ENCODE measurements at regions not wholly inside any gene's neighbourhood (a gene's known extent, or its start where the extent isn't known, plus 50 kb on each side); places are given as distances from the start of the nearest gene placed in this dataset.

DNA sequence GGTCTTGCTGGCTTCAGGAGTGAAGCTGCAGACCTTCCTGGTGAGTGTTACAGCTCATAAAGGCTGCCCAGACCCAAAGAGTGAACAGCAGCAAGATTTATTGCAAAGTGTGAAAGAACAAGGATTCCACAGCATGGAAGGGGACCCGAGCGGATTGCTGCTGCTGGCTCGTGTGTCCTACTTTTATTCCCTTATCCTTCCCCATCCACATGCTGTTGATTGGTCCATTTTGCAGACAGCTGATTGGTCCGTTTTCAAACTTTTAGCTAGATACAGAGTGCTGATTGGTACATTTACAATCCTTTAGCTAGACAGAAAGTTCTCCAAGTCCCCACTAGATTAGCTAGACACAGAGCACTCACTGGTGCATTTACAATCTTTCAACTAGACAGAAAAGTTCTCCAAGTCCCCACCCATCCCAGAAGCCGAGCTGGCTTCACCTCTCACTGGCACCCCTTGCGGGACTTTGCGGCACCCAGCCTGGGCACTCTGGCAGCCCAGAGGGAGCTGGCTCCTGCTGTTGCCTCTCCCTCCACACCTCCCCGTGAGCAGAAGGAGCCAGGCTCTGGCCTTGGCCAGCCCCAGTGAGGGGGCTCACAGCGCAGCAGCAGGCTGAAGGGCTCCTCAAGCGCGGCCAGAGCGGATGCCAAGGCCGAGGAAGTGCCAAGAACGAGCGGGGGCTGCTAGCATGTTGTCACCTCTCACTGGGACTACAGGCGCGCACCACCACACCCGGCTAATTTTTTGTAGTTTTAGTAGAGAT is 369.6 kb upstream of the POT1 start:
- Histone ChIP-seq H2AFZ (ENCODE audit: low read depth, low read length) (no peak overlapping the region), H3K9me3 (replicated peaks; ENCODE audit: control insufficient read depth, insufficient read depth, low read depth, low read length) (no peaks in the 10 kb centered on the region), H3K4me3 (no peak overlapping the region), H3K9ac (ENCODE audit: insufficient read depth in 1 of 2, low read depth in 2 of 2, low read length in 2 of 2) (no peak overlapping the region), H3K27ac (ENCODE audit: extremely low read depth, low read depth, low read length) (no peak overlapping the region), H3K79me2 (ENCODE audit: control insufficient read depth, insufficient read depth, low read length) (no peaks in the 10 kb centered on the region), H4K20me1 (replicated peaks; ENCODE audit: control insufficient read depth, insufficient read depth, low read length) (no peaks in the 10 kb centered on the region), H3K27me3 (ENCODE audit: control insufficient read depth in 2 of 2, insufficient read depth in 2 of 2, low read length in 2 of 2) (no peaks in the 10 kb centered on the region), H3K9me1 (ENCODE audit: control insufficient read depth, insufficient read depth, low read length) (no peaks in the 10 kb centered on the region), H3K4me1 (replicated peaks in 1 of 2; ENCODE audit: control insufficient read depth in 2 of 2, insufficient read depth in 2 of 2, low read length in 2 of 2) (no peaks in the 10 kb centered on the region), H3K36me3 (ENCODE audit: control insufficient read depth, insufficient read depth, low read length) (no peaks in the 10 kb centered on the region), H3K4me2 (ENCODE audit: insufficient read depth, low read length) (no peak overlapping the region)
- TF ChIP-seq NFYB (IDR thresholded peaks at IDR 0.05; ENCODE audit: extremely low read depth, insufficient read length): peak; percentile 62
- TF ChIP-seq, protein P1, sequence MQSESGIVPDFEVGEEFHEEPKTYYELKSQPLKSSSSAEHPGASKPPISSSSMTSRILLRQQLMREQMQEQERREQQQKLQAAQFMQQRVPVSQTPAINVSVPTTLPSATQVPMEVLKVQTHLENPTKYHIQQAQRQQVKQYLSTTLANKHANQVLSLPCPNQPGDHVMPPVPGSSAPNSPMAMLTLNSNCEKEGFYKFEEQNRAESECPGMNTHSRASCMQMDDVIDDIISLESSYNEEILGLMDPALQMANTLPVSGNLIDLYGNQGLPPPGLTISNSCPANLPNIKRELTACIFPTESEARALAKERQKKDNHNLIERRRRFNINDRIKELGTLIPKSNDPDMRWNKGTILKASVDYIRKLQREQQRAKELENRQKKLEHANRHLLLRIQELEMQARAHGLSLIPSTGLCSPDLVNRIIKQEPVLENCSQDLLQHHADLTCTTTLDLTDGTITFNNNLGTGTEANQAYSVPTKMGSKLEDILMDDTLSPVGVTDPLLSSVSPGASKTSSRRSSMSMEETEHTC (IDR thresholded peaks at IDR 0.05): no peak
- WGBS (ENCODE audit: insufficient coverage, low coverage, missing lambda C conversion rate): 12% methylated on average over 18 of the region's 18 CpGs
- intact Hi-C loops (cut with micrococcal nuclease) (no loop called here), in situ Hi-C loops (cut with MboI) (no loop called here)
- ChIA-PET CTCF (ENCODE audit: low intra/inter-chr PET ratio) (no interaction called here), POLR2A (no interaction called here)
- BruUV-seq (replicated peaks): no TSS peak
- no peak for ATAC-seq
- no peak for DNase-seq (ENCODE audit: extremely low read depth in 1 of 4, low spot score in 3 of 4)
- no peak for FAIRE-seq

DNA sequence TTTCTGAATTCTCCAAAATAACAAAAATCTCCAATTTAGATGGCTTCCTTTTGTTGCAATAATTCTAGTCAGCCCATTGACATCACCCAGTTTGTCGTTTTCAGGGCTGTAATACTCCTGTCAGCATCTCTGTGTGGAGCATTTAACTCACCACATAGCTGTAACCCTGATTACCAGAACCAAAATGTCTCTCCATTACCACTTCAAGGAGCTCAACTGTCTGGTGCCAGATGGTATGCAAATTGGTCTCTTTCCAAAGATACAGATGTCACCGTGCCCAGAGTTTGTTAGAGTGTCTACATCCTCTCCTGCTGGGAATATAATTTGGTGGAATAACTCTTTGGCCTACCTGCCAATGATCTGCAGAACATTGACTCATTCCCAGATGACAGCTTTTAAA is 350.3 kb upstream of the POT1 start:
- POLR2A ChIA-PET: no interaction called here
- DNase-seq (ENCODE audit: extremely low read depth in 1 of 4, low spot score in 3 of 4): no peak
- Histone ChIP-seq H3K79me2 (ENCODE audit: control insufficient read depth, insufficient read depth, low read length) (no peaks in the 10 kb centered on the region), H3K27me3 (ENCODE audit: control insufficient read depth in 2 of 2, insufficient read depth in 2 of 2, low read length in 2 of 2) (no peaks in the 10 kb centered on the region), H3K4me3 (no peak overlapping the region), H3K4me1 (replicated peaks in 1 of 2; ENCODE audit: control insufficient read depth in 2 of 2, insufficient read depth in 2 of 2, low read length in 2 of 2) (no peaks in the 10 kb centered on the region), H2AFZ (ENCODE audit: low read depth, low read length) (no peak overlapping the region), H3K36me3 (ENCODE audit: control insufficient read depth, insufficient read depth, low read length) (no peaks in the 10 kb centered on the region), H3K9me3 (replicated peaks; ENCODE audit: control insufficient read depth, insufficient read depth, low read depth, low read length) (peaks cover 2% of the 10 kb centered on the region; the same call in 1 of the 2 replicates), H3K4me2 (ENCODE audit: insufficient read depth, low read length) (no peak overlapping the region), H4K20me1 (replicated peaks; ENCODE audit: control insufficient read depth, insufficient read depth, low read length) (no peaks in the 10 kb centered on the region), H3K27ac (ENCODE audit: extremely low read depth, low read depth, low read length) (no peak overlapping the region), H3K9me1 (ENCODE audit: control insufficient read depth, insufficient read depth, low read length) (no peaks in the 10 kb centered on the region), H3K9ac (ENCODE audit: insufficient read depth in 1 of 2, low read depth in 2 of 2, low read length in 2 of 2) (no peak overlapping the region)
- 0% methylated on average over 2 of the region's 2 CpGs for WGBS (ENCODE audit: insufficient coverage, low coverage, missing lambda C conversion rate)
- TF ChIP-seq GTF2F1 (IDR thresholded peaks at IDR 0.05; ENCODE audit: low read depth, low read length) (no peak), MAFF (IDR thresholded peaks at IDR 0.05; ENCODE audit: low read length) (no peak), PCBP2 (IDR thresholded peaks at IDR 0.05; ENCODE audit: low read depth, low read length, poor library complexity, severe bottlenecking) (no peak)
- TF ChIP-seq, protein P2, sequence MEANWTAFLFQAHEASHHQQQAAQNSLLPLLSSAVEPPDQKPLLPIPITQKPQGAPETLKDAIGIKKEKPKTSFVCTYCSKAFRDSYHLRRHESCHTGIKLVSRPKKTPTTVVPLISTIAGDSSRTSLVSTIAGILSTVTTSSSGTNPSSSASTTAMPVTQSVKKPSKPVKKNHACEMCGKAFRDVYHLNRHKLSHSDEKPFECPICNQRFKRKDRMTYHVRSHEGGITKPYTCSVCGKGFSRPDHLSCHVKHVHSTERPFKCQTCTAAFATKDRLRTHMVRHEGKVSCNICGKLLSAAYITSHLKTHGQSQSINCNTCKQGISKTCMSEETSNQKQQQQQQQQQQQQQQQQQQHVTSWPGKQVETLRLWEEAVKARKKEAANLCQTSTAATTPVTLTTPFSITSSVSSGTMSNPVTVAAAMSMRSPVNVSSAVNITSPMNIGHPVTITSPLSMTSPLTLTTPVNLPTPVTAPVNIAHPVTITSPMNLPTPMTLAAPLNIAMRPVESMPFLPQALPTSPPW (CRISPR knock-in tag; IDR thresholded peaks at IDR 0.05): no peak
- FAIRE-seq: no peak
- BruUV-seq (replicated peaks): no TSS peak
- in situ Hi-C loops (cut with MboI) (no loop called here), intact Hi-C loops (cut with micrococcal nuclease) (no loop called here)
- ATAC-seq: no peak
- CTCF ChIA-PET (ENCODE audit: low intra/inter-chr PET ratio): interaction anchor here (0.7 kb wide), 1 partner anchor 25 kb away, joined by 3 read pairs; no protein-coding TSS in a partner anchor
